Erythroblast (primary cell): ENCODE measurements at regions not wholly inside any gene's neighbourhood (a gene's known extent, or its start where the extent isn't known, plus 50 kb on each side); places are given as distances from the start of the nearest gene placed in this dataset.

Experiments used
- GATA1 ChIP-seq: IDR thresholded peaks from 2 replicates; pipeline ENCODE4 v1.6.1; 2011; ENCODE audit warnings: low read depth, mild to moderate bottlenecking, control low read depth, low read length, moderate library complexity
- POLR2A ChIP-seq: IDR thresholded peaks from 2 replicates; pipeline ENCODE4 v1.6.1; 2011; ENCODE audit warnings: mild to moderate bottlenecking, low read length

DNA sequence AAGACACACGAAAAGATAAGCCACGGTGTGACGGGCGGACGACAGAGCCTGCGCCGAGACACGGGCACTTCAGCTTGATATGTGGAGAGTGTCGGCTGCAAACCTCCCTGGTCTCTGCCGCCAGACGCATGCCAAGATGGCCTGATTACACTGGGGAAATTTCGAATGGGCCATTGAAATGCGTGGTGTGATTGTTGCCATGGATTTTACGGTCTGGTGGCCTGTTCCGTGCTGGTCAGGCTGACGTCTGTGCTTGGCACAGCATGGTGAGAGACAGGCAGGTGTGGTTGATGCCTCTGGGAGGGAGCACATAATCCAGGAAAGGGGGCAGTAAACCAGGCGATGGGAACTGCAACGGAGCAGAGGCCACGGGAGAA lies 105.6 kb upstream of the TMPRSS2 start:
- TF ChIP-seq POLR2A (no peak), GATA1 (no peak)
